Chondrocyte (in vitro differentiated cells): ENCODE measurements at regions not wholly inside any gene's neighbourhood (a gene's known extent, or its start where the extent isn't known, plus 50 kb on each side); places are given as distances from the start of the nearest gene placed in this dataset.

Source experiments
- DNase-seq: peaks from one replicate; pipeline ENCODE4 v3.0.0; 2021; ENCODE audit warnings: mixed read lengths, low spot score
- H3K27ac Mint-ChIP-seq: one replicate; pipeline ENCODE4 v1.8.0; 2021; ENCODE audit warnings: mild to moderate bottlenecking, moderate library complexity, mixed read lengths; ENCODE audit not compliant: unreplicated experiment
- H3K27me3 Mint-ChIP-seq: 2 replicates; pipeline ENCODE4 v1.8.0; 2021; ENCODE audit warnings: low read depth, mixed read lengths
- H3K36me3 Mint-ChIP-seq: 2 replicates; pipeline ENCODE4 v1.8.0; 2021; ENCODE audit warnings: low read depth, mixed read lengths
- H3K4me1 Mint-ChIP-seq: 2 replicates; pipeline ENCODE4 v1.8.0; 2021; ENCODE audit warnings: low read depth, mild to moderate bottlenecking, mixed read lengths
- H3K4me3 Mint-ChIP-seq: one replicate; pipeline ENCODE4 v1.8.0; 2021; ENCODE audit warnings: mild to moderate bottlenecking, moderate library complexity, mixed read lengths; ENCODE audit not compliant: unreplicated experiment
- H3K9me3 Mint-ChIP-seq: 2 replicates; pipeline ENCODE4 v1.8.0; 2021; ENCODE audit warnings: low read depth, mixed read lengths
- TF ChIP-seq, protein P1 (sequence below): fragments of 200-600 bp; sonication (generic); IDR thresholded peaks from 2 replicates; pipeline ENCODE4 v1.5.0; 2021; ENCODE audit warnings: antibody characterized with exemption, mild to moderate bottlenecking, moderate library complexity

DNA sequence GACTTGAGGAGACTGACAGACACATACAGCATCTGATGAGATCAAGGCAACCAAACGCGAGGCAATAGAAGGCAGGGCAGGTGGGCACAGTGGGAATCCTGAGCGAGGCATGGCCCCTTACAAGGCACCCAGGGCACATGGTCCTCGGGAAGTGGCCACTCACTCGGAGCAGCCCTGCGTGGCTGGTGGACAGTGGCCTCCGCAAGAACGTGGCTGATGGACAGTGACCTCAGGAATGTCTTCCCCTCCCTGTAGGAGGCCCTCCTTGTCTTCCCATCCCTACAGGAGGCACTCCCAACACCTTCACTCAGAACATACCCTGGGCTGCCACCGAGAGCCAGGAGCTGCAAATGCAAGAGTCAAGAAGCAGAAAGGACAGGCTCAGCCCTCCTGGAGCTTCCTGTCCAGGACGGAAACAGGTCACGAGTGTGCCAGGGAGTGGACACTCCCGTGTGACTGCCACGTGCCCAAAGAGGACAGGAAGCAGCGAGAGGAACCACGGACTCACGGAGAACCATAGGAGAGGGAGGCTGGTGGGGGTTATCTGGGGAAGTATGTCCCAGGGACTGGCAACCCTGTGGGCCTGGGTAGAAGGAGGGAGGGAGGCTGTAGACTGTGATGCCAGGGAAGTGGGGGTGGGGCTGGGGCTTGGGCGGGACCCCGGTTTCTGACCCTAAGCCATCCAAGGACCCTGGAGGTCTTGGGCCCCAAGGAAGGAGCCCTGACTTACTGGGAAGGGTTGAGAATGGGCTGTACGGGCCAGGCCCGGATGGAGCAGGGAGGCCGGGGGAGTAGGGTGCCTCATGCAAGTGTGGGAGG is 321.9 kb upstream of the IRX4 start:
- TF ChIP-seq, protein P1, sequence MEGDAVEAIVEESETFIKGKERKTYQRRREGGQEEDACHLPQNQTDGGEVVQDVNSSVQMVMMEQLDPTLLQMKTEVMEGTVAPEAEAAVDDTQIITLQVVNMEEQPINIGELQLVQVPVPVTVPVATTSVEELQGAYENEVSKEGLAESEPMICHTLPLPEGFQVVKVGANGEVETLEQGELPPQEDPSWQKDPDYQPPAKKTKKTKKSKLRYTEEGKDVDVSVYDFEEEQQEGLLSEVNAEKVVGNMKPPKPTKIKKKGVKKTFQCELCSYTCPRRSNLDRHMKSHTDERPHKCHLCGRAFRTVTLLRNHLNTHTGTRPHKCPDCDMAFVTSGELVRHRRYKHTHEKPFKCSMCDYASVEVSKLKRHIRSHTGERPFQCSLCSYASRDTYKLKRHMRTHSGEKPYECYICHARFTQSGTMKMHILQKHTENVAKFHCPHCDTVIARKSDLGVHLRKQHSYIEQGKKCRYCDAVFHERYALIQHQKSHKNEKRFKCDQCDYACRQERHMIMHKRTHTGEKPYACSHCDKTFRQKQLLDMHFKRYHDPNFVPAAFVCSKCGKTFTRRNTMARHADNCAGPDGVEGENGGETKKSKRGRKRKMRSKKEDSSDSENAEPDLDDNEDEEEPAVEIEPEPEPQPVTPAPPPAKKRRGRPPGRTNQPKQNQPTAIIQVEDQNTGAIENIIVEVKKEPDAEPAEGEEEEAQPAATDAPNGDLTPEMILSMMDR, result no peak
- Mint-ChIP-seq H3K27me3 (peaks cover 24% of the 10 kb centered on the region), H3K27ac (no peak overlapping the region), H3K36me3 (no peaks in the 10 kb centered on the region), H3K9me3 (no peaks in the 10 kb centered on the region), H3K4me1 (peaks cover 2% of the 10 kb centered on the region), H3K4me3 (no peak overlapping the region)
- no peak for DNase-seq

DNA sequence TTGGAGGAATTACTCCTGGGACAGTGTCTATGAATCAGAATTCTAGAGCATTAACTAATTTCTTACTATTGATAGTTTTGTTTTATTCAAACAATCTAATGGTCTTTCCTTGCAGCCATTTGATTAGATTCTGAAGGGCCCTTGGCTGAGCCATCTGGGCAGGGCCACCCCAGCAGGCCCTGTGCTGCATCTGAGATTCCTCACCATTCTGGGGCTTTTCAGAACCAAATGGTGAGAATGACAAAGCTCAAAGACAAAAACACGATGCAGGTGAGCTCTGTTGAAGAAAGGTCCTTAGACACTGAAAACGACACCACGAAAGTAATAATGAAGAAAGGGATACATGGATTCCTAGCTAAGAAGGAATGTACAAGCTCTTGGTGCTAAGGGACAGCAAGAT is 321.0 kb upstream of the IRX4 start:
- no peak for DNase-seq
- Mint-ChIP-seq H3K36me3 (no peaks in the 10 kb centered on the region), H3K27ac (no peak overlapping the region), H3K27me3 (peaks cover 24% of the 10 kb centered on the region), H3K4me1 (peaks cover 2% of the 10 kb centered on the region), H3K4me3 (no peak overlapping the region), H3K9me3 (no peaks in the 10 kb centered on the region)
- TF ChIP-seq, protein P1, result no peak

DNA sequence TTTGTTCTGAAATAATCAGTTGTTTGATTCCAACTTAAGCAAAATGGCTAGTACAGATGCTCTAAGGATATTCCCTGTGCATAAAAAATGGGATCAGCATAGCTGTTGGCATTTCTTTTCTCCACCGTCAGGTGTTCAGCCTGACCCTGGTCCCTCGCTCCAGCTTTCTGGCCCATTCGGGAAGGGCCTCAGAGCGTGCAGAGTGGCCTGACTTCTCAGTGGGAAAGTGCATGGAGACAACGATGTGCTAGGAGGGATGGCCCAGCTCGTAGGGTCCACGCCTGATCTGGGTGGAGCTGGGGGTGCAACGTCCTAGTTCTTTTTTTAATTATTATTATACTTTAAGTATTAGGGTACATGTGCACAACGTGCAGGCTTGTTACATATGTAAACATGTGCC is 319.1 kb upstream of the IRX4 start:
- Mint-ChIP-seq H3K27me3 (peaks cover 24% of the 10 kb centered on the region), H3K4me1 (no peaks in the 10 kb centered on the region), H3K36me3 (no peaks in the 10 kb centered on the region), H3K27ac (no peak overlapping the region), H3K4me3 (no peak overlapping the region), H3K9me3 (no peaks in the 10 kb centered on the region)
- TF ChIP-seq, protein P1, result no peak
- no peak for DNase-seq

DNA sequence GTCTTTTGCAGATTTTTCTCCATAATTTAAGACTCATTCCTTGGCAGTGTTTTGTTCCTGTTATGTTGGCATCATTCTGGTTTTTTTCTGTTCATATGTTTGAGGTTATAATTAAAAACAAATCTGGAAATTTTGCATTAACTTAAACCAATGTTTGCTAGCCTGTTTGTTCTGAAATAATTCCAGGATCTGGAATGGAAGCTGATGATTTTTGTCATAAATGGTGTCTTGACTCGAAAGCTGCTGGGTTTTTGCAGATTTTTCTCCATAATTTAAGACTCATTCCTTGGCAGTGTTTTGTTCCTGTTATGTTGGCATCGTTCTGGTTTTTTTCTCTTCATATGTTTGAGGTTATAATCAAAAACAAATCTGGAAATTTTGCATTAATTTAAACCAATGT is 318.7 kb upstream of the IRX4 start:
- Mint-ChIP-seq H3K27ac (no peak overlapping the region), H3K36me3 (no peaks in the 10 kb centered on the region), H3K9me3 (no peaks in the 10 kb centered on the region), H3K4me1 (no peaks in the 10 kb centered on the region), H3K27me3 (peaks cover 28% of the 10 kb centered on the region), H3K4me3 (no peak overlapping the region)
- DNase-seq, result no peak
- TF ChIP-seq, protein P1, result no peak

DNA sequence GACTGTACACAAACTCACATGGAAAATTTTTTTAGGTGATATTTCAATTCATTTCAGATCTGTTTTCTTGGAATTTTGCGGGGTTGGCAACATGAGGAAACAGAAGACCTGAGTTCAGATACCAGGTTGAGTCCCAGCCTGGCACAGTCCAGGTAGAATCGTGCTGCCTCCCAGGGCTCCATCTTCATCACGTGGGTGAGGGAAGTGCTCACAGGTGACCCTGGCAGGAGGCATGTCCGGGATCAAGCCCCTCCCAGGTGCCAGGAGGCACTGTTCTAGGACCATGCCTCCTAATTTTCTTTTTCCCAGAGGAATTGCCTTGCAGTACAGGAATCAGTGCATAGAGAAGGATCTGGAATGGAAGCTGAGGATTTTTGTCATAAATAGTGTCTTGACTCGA is 318.3 kb upstream of the IRX4 start:
- Mint-ChIP-seq H3K36me3 (no peaks in the 10 kb centered on the region), H3K27me3 (peaks cover 31% of the 10 kb centered on the region), H3K9me3 (no peaks in the 10 kb centered on the region), H3K4me3 (no peak overlapping the region), H3K4me1 (no peaks in the 10 kb centered on the region), H3K27ac (no peak overlapping the region)
- TF ChIP-seq, protein P1, result no peak
- no peak for DNase-seq
